SK-N-SH (cell line): ENCODE measurements at regions not wholly inside any gene's neighbourhood (a gene's known extent, or its start where the extent isn't known, plus 50 kb on each side); places are given as distances from the start of the nearest gene placed in this dataset.

Source experiments
- TCF12 ChIP-seq: IDR thresholded peaks from 2 replicates; pipeline ENCODE4 v1.4.0; 2012
- TF ChIP-seq, protein P1 (sequence below): fragments of 200-600 bp; sonication (generic); IDR thresholded peaks from 2 replicates; pipeline ENCODE4 v1.6.1; 2017; ENCODE audit warnings: antibody characterized with exemption, mild to moderate bottlenecking, moderate library complexity

DNA sequence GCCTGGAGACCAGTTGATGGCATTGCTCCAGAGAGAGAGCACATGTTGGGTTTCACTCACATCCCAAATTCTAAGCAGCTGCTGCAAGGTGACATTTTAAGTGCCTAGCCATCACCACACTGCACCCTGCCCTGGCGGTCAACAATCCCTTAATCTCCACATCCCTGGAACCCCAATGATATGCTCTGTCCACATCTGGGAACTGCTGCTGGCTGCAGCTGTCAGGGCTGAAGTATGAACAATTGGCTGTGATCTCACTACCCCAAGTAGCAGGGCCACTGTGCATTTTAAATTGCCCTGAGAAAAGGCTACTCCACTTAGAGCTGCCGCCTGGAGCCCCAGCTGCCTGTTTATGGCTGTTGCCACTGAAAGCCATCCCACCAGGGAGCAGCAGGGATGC, 190.6 kb downstream of the ACTRT1 start:
- TF ChIP-seq, protein P1, sequence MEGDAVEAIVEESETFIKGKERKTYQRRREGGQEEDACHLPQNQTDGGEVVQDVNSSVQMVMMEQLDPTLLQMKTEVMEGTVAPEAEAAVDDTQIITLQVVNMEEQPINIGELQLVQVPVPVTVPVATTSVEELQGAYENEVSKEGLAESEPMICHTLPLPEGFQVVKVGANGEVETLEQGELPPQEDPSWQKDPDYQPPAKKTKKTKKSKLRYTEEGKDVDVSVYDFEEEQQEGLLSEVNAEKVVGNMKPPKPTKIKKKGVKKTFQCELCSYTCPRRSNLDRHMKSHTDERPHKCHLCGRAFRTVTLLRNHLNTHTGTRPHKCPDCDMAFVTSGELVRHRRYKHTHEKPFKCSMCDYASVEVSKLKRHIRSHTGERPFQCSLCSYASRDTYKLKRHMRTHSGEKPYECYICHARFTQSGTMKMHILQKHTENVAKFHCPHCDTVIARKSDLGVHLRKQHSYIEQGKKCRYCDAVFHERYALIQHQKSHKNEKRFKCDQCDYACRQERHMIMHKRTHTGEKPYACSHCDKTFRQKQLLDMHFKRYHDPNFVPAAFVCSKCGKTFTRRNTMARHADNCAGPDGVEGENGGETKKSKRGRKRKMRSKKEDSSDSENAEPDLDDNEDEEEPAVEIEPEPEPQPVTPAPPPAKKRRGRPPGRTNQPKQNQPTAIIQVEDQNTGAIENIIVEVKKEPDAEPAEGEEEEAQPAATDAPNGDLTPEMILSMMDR = no peak
- no peak for TF ChIP-seq TCF12
